NCI-H2029 treated with DMSO at 0.1 percent for 48 hours (cell line): ENCODE measurements at regions not wholly inside any gene's neighbourhood (a gene's known extent, or its start where the extent isn't known, plus 50 kb on each side); places are given as distances from the start of the nearest gene placed in this dataset.

Experiments used
- DNase-seq: peaks from one replicate; lab custom pipeline; 2025; lab: John Stamatoyannopoulos, UW

GRCh38 chr2:146807568-146808168, 1037.2 kb upstream of the ACVR2A start:
- no peak for DNase-seq

- DNase-seq: no peak
Observed at GRCh38 chr2:146806364-146807005, 1038.3 kb upstream of the ACVR2A start.

- DNase-seq: no peak
Observed at GRCh38 chr2:146804288-146804687, 1040.5 kb upstream of the ACVR2A start.

- no peak for DNase-seq
Observed at GRCh38 chr2:146801886-146802285, 1042.9 kb upstream of the ACVR2A start.

- DNase-seq: no peak
Observed at GRCh38 chr2:146786396-146786795, 1058.4 kb upstream of the ACVR2A start.

GRCh38 chr2:146785101-146785500, 1059.7 kb upstream of the ACVR2A start:
- no peak for DNase-seq

- no peak for DNase-seq
Observed at GRCh38 chr2:146784602-146785001, 1060.2 kb upstream of the ACVR2A start.

- no peak for DNase-seq
Observed at GRCh38 chr2:146777181-146777580, 1067.6 kb upstream of the ACVR2A start.

GRCh38 chr2:146776596-146776995, 1068.2 kb upstream of the ACVR2A start:
- no peak for DNase-seq

GRCh38 chr2:146771531-146771930, 1073.3 kb upstream of the ACVR2A start:
- DNase-seq: no peak

GRCh38 chr2:146764301-146764700, 1080.5 kb upstream of the ACVR2A start:
- no peak for DNase-seq

- no peak for DNase-seq
Observed at GRCh38 chr2:146762786-146763185, 1082.0 kb upstream of the ACVR2A start.

- DNase-seq: no peak
Observed at GRCh38 chr2:146754606-146755005, 1090.2 kb upstream of the ACVR2A start.

GRCh38 chr2:146748046-146748445, 1096.8 kb upstream of the ACVR2A start:
- DNase-seq: no peak

GRCh38 chr2:146741260-146741659, 1103.6 kb upstream of the ACVR2A start:
- no peak for DNase-seq

GRCh38 chr2:146734821-146735190, 1110.0 kb upstream of the ACVR2A start:
- DNase-seq: no peak

GRCh38 chr2:146734042-146734820, 1110.6 kb upstream of the ACVR2A start:
- DNase-seq: peak; percentile 63

GRCh38 chr2:146730882-146731281, 1113.9 kb upstream of the ACVR2A start:
- DNase-seq: no peak

- peak; percentile 38 for DNase-seq
Observed at GRCh38 chr2:146721486-146721885, 1123.3 kb upstream of the ACVR2A start.

- no peak for DNase-seq
Observed at GRCh38 chr2:146720170-146720569, 1124.7 kb upstream of the ACVR2A start.

GRCh38 chr2:146716591-146716990, 1128.2 kb upstream of the ACVR2A start:
- DNase-seq: no peak

- no peak for DNase-seq
Observed at GRCh38 chr2:146709004-146709403, 1135.8 kb upstream of the ACVR2A start.

- DNase-seq: no peak
Observed at GRCh38 chr2:146701183-146701582, 1143.6 kb upstream of the ACVR2A start.
